ENCODE measurements at regions not wholly inside any gene's neighbourhood (a gene's known extent, or its start where the extent isn't known, plus 50 kb on each side); places are given as distances from the start of the nearest gene placed in this dataset.

DNA sequence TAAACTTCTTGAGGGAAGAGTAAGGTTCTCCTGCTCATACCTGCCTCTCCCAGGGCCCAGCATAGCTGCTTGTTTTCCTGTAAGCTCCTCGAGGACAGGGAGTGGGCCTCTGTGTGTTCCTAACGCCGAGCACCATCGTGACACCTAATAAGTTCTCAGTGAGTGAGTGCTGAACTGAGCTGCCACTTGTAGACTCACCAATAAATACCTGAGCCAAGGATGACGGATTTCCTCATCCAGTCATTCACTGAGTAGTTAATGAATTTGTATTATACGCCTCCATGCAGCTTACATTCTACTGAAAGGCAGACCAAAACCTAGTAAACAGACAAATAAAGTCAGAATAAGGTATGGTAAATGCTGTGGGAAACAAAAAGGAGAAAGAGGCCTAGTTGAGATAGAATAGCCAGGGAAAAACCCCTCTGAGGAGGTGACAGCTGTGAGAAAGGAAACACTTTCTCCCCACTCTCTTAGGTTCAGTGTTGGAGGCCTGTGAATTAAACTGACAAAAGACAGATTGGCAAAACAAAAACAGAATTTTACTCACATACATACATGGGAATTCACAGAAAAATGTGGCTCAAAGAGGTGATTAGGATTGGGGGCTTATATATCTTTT is 138.6 kb downstream of the B3GNT2 start:
- no peak for DNase-seq (ENCODE audit: low read depth)
- Histone ChIP-seq H3K27me3 (ENCODE audit: control insufficient read depth, insufficient read depth, low read length) (no peaks in the 10 kb centered on the region), H3K4me3 (ENCODE audit: low read depth, low read length) (no peak overlapping the region), H3K36me3 (ENCODE audit: control insufficient read depth, insufficient read depth, low read length) (no peaks in the 10 kb centered on the region)
- TF ChIP-seq, protein P1, sequence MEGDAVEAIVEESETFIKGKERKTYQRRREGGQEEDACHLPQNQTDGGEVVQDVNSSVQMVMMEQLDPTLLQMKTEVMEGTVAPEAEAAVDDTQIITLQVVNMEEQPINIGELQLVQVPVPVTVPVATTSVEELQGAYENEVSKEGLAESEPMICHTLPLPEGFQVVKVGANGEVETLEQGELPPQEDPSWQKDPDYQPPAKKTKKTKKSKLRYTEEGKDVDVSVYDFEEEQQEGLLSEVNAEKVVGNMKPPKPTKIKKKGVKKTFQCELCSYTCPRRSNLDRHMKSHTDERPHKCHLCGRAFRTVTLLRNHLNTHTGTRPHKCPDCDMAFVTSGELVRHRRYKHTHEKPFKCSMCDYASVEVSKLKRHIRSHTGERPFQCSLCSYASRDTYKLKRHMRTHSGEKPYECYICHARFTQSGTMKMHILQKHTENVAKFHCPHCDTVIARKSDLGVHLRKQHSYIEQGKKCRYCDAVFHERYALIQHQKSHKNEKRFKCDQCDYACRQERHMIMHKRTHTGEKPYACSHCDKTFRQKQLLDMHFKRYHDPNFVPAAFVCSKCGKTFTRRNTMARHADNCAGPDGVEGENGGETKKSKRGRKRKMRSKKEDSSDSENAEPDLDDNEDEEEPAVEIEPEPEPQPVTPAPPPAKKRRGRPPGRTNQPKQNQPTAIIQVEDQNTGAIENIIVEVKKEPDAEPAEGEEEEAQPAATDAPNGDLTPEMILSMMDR (IDR thresholded peaks at IDR 0.05; ENCODE audit: insufficient read depth, low read length, poor library complexity, severe bottlenecking), result no peak

DNA sequence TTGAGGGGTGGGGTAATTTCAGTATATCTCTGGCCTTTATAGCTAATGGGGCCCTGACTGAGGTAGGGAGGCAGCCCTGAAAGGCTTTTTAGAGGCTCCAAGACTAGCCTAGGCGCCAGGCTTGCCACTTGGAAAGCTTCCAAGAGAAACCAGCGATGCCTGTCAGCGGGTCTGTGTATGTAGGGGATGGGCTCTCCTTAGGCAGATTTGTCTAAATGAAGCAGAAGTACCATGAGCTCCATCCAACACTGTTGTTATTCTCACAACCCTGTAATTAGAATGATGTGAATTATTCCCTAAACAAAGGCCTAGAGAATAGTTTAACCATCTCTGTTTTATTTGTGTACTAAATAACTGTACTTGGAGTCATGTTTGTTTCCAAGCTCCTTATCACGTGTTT is 138.1 kb downstream of the B3GNT2 start:
- Histone ChIP-seq H3K4me3 (ENCODE audit: low read depth, low read length) (no peak overlapping the region), H3K36me3 (ENCODE audit: control insufficient read depth, insufficient read depth, low read length) (no peaks in the 10 kb centered on the region), H3K27me3 (ENCODE audit: control insufficient read depth, insufficient read depth, low read length) (no peaks in the 10 kb centered on the region)
- TF ChIP-seq, protein P1 (IDR thresholded peaks at IDR 0.05; ENCODE audit: insufficient read depth, low read length, poor library complexity, severe bottlenecking), result no peak
- no peak for DNase-seq (ENCODE audit: low read depth)

DNA sequence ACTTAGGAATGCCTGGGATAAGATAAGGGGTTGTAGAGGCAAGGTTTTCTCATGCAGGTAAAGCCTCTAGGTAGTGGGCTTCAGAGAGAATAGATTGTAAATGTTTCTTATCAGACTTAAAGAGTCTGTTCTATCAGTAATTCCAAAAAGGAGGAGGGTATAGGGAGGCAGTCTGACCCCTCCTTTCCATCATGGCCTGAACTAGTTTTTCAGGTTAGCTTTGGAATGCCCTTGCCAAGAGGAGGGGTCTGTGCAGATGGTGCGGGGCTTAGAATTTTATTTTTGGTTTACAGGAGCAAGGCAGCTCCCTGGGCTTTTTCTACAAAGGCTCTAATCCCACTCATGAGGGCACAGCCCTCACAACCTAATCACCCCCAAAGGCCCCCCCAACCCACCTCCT is 135.0 kb downstream of the B3GNT2 start:
- no peaks in the 10 kb centered on the region for H3K27me3 ChIP-seq (ENCODE audit: control insufficient read depth, insufficient read depth, low read length)
- TF ChIP-seq, protein P1 (IDR thresholded peaks at IDR 0.05; ENCODE audit: insufficient read depth, low read length, poor library complexity, severe bottlenecking), result no peak
- no peak overlapping the region for H3K4me3 ChIP-seq (ENCODE audit: low read depth, low read length)
- no peaks in the 10 kb centered on the region for H3K36me3 ChIP-seq (ENCODE audit: control insufficient read depth, insufficient read depth, low read length)
- DNase-seq (ENCODE audit: low read depth), result no peak

DNA sequence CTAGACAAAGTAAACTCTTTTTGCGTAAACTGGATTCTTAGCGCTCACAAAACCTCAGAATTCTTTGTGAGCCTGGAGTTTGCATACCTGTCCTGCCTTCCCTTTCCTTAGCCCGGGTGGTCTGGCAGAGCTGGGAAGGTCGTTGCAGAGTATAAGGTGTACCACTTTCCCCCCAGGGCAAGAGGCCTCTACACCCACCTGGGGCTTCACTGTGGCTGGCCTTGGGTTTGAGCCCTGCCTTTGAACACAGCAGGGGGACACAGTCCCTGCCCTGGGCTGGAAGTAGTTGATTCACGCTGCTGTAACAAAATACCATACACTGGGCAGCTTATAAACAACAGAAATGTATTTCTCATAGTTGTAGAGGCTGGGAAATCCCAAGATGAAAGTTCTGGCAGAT is 133.9 kb downstream of the B3GNT2 start:
- DNase-seq (ENCODE audit: low read depth), result no peak
- H3K36me3 ChIP-seq (ENCODE audit: control insufficient read depth, insufficient read depth, low read length), result no peaks in the 10 kb centered on the region
- H3K4me3 ChIP-seq (ENCODE audit: low read depth, low read length), result no peak overlapping the region
- H3K27me3 ChIP-seq (ENCODE audit: control insufficient read depth, insufficient read depth, low read length), result no peaks in the 10 kb centered on the region
- TF ChIP-seq, protein P1 (IDR thresholded peaks at IDR 0.05; ENCODE audit: insufficient read depth, low read length, poor library complexity, severe bottlenecking), result no peak

DNA sequence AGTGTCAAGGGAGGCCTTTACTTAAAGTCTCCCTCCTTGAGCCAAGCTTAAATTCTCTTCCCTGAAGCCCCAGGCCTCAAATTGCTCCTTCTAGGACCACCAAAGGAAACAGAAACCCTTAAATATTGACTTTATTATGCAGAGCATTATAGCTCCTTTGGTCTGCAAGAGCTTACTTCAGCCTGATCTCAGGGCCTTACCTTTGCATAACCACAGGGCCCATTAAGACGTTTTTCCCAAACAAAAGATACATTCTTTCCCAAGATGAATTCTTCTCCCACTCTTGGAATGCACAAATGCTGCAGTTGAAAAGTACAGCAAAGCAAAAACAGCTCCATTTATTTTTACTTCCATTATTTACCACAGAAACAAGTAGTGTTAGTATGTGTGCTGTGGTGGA is 130.8 kb downstream of the B3GNT2 start:
- TF ChIP-seq, protein P1 (IDR thresholded peaks at IDR 0.05; ENCODE audit: insufficient read depth, low read length, poor library complexity, severe bottlenecking), result no peak
- H3K4me3 ChIP-seq (ENCODE audit: low read depth, low read length), result no peak overlapping the region
- DNase-seq (ENCODE audit: low read depth), result no peak
- H3K27me3 ChIP-seq (ENCODE audit: control insufficient read depth, insufficient read depth, low read length), result no peaks in the 10 kb centered on the region
- no peaks in the 10 kb centered on the region for H3K36me3 ChIP-seq (ENCODE audit: control insufficient read depth, insufficient read depth, low read length)

DNA sequence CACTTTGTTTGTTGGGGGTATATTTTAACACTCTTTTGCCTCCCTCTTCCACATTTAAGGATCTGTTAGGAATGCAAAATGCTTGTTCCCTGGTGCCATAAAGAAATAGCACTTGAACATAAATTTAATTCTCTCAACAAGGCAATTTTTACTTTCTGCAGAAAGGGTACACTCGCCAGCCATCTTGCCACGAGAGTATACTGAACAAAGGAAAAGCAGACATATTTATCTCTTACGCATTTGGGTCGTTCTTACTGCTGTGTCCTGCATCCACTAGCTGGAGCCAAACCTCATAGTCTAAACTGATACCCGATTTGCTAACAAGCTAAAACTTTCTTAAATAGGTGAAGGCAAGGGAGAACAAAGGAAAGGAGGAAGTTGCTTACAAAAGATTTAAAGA is 129.5 kb downstream of the B3GNT2 start:
- no peak for DNase-seq (ENCODE audit: low read depth)
- H3K36me3 ChIP-seq (ENCODE audit: control insufficient read depth, insufficient read depth, low read length), result no peaks in the 10 kb centered on the region
- TF ChIP-seq, protein P1 (IDR thresholded peaks at IDR 0.05; ENCODE audit: insufficient read depth, low read length, poor library complexity, severe bottlenecking), result no peak

More for the DNA sequence above, 129.5 kb downstream of the B3GNT2 start:
- Histone ChIP-seq H3K4me3 (ENCODE audit: low read depth, low read length) (no peak overlapping the region), H3K27me3 (ENCODE audit: control insufficient read depth, insufficient read depth, low read length) (no peaks in the 10 kb centered on the region)

Measured in kidney epithelial cell (primary cell).